Thyroid gland (tissue), 4 donors: ENCODE measurements at regions not wholly inside any gene's neighbourhood (a gene's known extent, or its start where the extent isn't known, plus 50 kb on each side); places are given as distances from the start of the nearest gene placed in this dataset.
A peak's percentile ranks its signal among the peaks of the same experiment; 100 is the strongest.

Experiments
- DNase-seq, 2 donors: peaks; one replicate each; pipeline ENCODE4 v3.0.0-alpha.2; 2019
- H3K27ac ChIP-seq, 3 donors: fragments of 200-600 bp; sonication (generic); 1 replicate in 2 of 3; 2 replicates in 1 of 3; pipeline ENCODE4 v1.5.1; 2016 to 2019; ENCODE audit warnings: mild to moderate bottlenecking in 1 of 3, moderate library complexity in 1 of 3
- H3K27me3 ChIP-seq: fragments of 200-600 bp; sonication (generic); one replicate; pipeline ENCODE4 v1.5.1; 2019
- H3K36me3 ChIP-seq, 2 donors: fragments of 200-600 bp; sonication (generic); one replicate each; pipeline ENCODE4 v1.5.1; 2016 to 2019
- H3K4me1 ChIP-seq, 2 donors: fragments of 200-600 bp; sonication (generic); one replicate each; pipeline ENCODE4 v1.5.1; 2017 to 2019
- H3K4me3 ChIP-seq, 3 donors: fragments of 200-600 bp; sonication (generic); replicated peaks in 1 of 3; 1 replicate in 2 of 3; 2 replicates in 1 of 3; pipeline ENCODE4 v1.5.1; 2016; ENCODE audit warnings: mild to moderate bottlenecking in 1 of 3
- H3K9me3 ChIP-seq: fragments of 200-600 bp; sonication (generic); one replicate; pipeline ENCODE4 v1.5.1; 2017
- CTCF ChIP-seq, 6 experiments: fragments of 200-600 bp in 3 of 6; fragments of 450-650 bp in 3 of 6; sonication (generic) in 3 of 6; IDR thresholded peaks; one replicate each; pipeline ENCODE4 v1.5.1; 2016 to 2019; ENCODE audit warnings: antibody characterized with exemption in 6 of 6, mild to moderate bottlenecking in 2 of 6, inconsistent platforms in 1 of 6, moderate library complexity in 1 of 6
- POLR2A ChIP-seq, 2 donors: fragments of 450-650 bp; IDR thresholded peaks; one replicate each; pipeline ENCODE4 v1.6.1; 2017; ENCODE audit warnings: antibody characterized with exemption in 2 of 2, mild to moderate bottlenecking in 2 of 2, moderate library complexity in 1 of 2
- WGBS, 2 donors: methylation state at CpG; one replicate each; pipeline ENCODE4 v1.1.5; 2017; 5-methylcytosine and 5-hydroxymethylcytosine counted together
- intact Hi-C: fragments of 100-400 bp; cut with DNase I; formaldehyde crosslinking; loops from one replicate; pipeline ENCODE4 v1.15.1; 2023

DNA sequence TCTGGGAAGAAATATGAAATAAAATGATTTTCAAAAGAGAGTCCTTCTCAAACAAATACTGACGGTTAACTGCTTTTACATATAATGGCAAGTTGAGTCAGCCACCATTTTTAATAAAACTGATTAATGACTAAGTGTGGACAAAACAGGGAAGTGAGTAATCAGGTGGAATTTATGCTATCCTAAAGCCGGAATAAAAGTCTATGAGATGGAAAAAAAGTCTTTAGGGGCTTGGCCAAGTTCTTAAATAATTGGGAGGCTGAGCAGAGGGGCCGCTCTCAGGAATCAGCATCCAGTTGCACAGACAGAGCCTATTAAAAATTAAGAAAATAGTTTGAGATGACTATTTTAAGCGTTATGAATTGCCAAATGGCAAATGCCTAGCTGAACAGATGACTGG lies 58.6 kb upstream of the AFF3 start:
- Histone ChIP-seq H3K36me3 (no peaks in the 10 kb centered on the region), H3K27ac (no peak overlapping the region), H3K4me3 (no peak overlapping the region), H3K9me3 (no peaks in the 10 kb centered on the region), H3K27me3 (no peaks in the 10 kb centered on the region), H3K4me1 (peaks cover 27 to 38% of the 10 kb centered on the region in 2 donors)
- TF ChIP-seq CTCF (IDR thresholded peaks at IDR 0.05), result no peak
- TF ChIP-seq POLR2A (IDR thresholded peaks at IDR 0.05), result no peak
- WGBS, 2 donors, result 66 to 70% methylated on average over 4 of the region's 4 CpGs
- intact Hi-C loops, result no loop called here
- no peak for DNase-seq

DNA sequence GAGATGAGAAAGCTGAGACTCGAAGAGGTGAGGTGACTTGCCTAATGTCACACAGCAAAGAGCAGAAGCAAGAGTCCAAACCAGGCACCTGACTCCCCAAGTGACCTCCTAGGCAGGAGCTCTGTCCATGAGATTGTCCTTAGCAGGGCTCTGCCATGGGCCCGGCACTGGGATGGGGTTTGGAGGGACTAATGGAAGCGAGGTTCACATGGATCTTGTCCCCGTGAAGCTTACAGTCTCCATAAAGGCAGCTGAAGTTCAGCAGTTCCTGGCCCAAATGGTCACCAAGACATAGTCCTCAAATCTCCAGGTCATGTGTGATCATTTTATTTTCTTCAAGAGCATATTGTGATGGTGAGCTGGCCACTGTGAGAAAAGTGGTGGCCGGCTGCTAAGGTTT lies 57.0 kb upstream of the AFF3 start:
- Histone ChIP-seq H3K4me3 (no peak overlapping the region), H3K36me3 (no peaks in the 10 kb centered on the region), H3K4me1 (peaks cover 35 to 52% of the 10 kb centered on the region in 2 donors), H3K9me3 (no peaks in the 10 kb centered on the region), H3K27ac (no peak overlapping the region), H3K27me3 (no peaks in the 10 kb centered on the region)
- intact Hi-C loops, result no loop called here
- DNase-seq, result no peak
- WGBS, 2 donors, result 97 to 99% methylated on average over 5 of the region's 5 CpGs
- TF ChIP-seq CTCF (IDR thresholded peaks at IDR 0.05) (no peak), POLR2A (IDR thresholded peaks at IDR 0.05) (no peak)

GRCh38 chr2:100198461-100199230 lies 56.3 kb upstream of the AFF3 start:
- Histone ChIP-seq H3K9me3 (no peaks in the 10 kb centered on the region), H3K36me3 (no peaks in the 10 kb centered on the region), H3K4me1 (peaks cover 35 to 54% of the 10 kb centered on the region in 2 donors), H3K27ac (peak overlapping the region; percentile 11 to 86 (median 61)), H3K27me3 (no peaks in the 10 kb centered on the region), H3K4me3 (no peak overlapping the region)
- TF ChIP-seq CTCF (IDR thresholded peaks at IDR 0.05) (no peak), POLR2A (IDR thresholded peaks at IDR 0.05) (no peak)
- WGBS, 2 donors, result 45 to 62% methylated on average over 10 of the region's 13 CpGs
- DNase-seq, result peak; percentile 60
- intact Hi-C loops, result no loop called here

DNA sequence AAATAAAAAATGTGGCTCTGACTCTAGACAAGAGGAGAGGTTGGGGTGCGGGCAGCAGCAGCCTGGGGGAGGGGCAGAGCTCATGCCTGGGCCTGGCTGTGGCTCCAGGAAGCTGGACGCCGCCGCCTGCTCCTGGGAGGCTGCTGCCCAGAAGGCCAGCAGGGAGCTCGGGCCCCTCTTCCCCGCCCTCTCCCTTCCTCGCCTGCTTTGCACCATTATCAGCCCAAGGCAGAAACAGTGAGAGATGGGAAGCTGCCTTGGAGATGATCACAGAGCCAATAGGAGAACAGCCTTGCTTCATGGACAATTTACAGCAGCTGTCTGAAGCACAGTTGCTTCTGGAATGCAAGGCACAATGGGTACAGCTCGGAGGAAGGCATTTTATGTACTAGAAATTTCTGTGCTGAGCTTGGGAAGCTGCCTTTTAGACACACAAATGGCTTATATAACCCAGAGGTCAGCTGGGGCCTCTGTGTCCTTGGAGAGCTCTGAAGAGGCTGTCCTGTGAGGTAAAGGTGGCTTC lies 55.3 kb upstream of the AFF3 start:
- Histone ChIP-seq H3K9me3 (no peaks in the 10 kb centered on the region), H3K27ac (peak overlapping the region; percentile 61 to 86 (median 81)), H3K4me1 (peaks cover 35 to 60% of the 10 kb centered on the region in 2 donors), H3K36me3 (no peaks in the 10 kb centered on the region), H3K27me3 (no peaks in the 10 kb centered on the region), H3K4me3 (no peak overlapping the region)
- TF ChIP-seq CTCF (IDR thresholded peaks at IDR 0.05), result no peak
- peak in 1 of 2 donors; percentile 18 for TF ChIP-seq POLR2A (IDR thresholded peaks at IDR 0.05)
- DNase-seq, result peak; percentile 88 to 89
- intact Hi-C loops, result no loop called here
- WGBS, 2 donors, result 14 to 40% methylated on average over 8 of the region's 8 CpGs

DNA sequence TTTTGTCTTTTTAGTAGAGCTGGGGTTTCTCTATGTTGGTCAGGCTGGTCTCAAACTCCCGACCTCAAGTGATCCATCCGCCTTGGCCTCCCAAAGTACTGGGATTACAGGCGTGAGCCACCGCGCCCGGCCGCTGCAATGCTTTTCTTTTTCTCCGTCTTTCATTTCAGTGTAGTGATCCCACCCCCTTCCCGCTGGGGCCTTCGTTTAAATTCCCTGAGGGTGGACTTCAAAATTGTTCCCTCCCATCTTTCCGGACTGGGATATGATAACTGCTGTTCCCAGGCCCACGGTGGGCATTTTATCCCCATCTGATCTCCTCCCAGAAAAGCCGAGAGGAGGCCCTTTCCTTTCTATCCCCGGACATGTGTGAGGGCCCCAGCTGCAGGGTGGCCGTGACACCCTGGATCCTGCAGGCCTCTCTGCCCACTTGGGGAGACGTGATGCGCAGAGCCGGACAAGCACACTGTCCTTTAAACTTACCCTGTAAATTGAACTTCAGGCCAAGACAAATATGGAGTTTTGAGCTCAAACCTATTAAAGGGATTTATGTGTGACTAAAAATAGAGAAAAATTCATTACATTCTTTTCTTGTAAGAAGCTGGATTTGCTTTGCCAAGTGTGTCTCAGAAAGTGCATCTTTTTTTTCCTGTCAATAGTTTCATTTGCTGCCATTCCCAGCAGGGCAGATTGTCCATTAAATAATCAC lies 54.5 kb upstream of the AFF3 start:
- Histone ChIP-seq H3K4me3 (no peak overlapping the region), H3K27me3 (no peaks in the 10 kb centered on the region), H3K36me3 (no peaks in the 10 kb centered on the region), H3K4me1 (peaks cover 35 to 60% of the 10 kb centered on the region in 2 donors), H3K27ac (peak overlapping the region in 2 of 3 donors; percentile 61 to 86), H3K9me3 (no peaks in the 10 kb centered on the region)
- DNase-seq, result no peak
- intact Hi-C loops, result no loop called here
- 88 to 90% methylated on average over 18 of the region's 18 CpGs for WGBS, 2 donors
- TF ChIP-seq CTCF (IDR thresholded peaks at IDR 0.05), result no peak
- TF ChIP-seq POLR2A (IDR thresholded peaks at IDR 0.05), result no peak
